PFSK-1 (cell line): ENCODE measurements at regions not wholly inside any gene's neighbourhood (a gene's known extent, or its start where the extent isn't known, plus 50 kb on each side); places are given as distances from the start of the nearest gene placed in this dataset.

Experiments used
- POLR2AphosphoS5 ChIP-seq: IDR thresholded peaks from 2 replicates; pipeline ENCODE4 v1.6.1; 2012; ENCODE audit warnings: low read depth, mild to moderate bottlenecking, control low read depth, low read length, moderate library complexity
- SIN3A ChIP-seq: IDR thresholded peaks from 2 replicates; pipeline ENCODE4 v1.6.1; 2012; ENCODE audit warnings: mild to moderate bottlenecking, low read length, moderate library complexity, borderline replicate concordance; ENCODE audit not compliant: insufficient read depth
- TAF1 ChIP-seq: IDR thresholded peaks from 2 replicates; pipeline ENCODE4 v1.6.1; 2012; ENCODE audit warnings: low read length, control low read depth, borderline replicate concordance; ENCODE audit not compliant: insufficient read depth

DNA sequence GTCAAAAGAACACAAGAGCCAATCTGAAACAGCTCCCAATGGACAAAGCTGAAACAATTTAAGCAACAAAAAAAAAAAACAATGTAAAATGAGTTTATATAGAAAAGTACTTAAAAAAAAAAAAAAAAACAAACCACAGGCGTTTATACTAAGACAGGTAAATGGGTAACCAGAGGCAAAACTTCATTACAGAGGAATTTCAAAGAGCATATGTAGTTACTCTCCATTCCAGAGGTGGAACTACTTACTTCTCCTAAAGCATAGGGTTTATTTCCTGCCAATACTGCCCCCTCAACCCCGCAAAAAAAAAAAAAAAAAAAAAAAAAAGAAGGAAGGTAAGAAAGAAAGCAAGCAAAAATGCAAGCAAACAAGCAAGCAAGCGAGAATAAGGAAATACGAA is 132.9 kb downstream of the LIG4 start:
- TF ChIP-seq TAF1 (no peak), POLR2AphosphoS5 (no peak), SIN3A (no peak)
